Ovary (tissue), 7 donors: ENCODE measurements at regions not wholly inside any gene's neighbourhood (a gene's known extent, or its start where the extent isn't known, plus 50 kb on each side); places are given as distances from the start of the nearest gene placed in this dataset.
"Not testable (repeated sequence)": the region's sequence is repeated elsewhere in the genome, so short reads cannot be mapped to it uniquely, and the experiment has no call there.

Experiments used
- DNase-seq, 5 donors: peaks; one replicate each; pipeline ENCODE4 v3.0.0-alpha.2; 2019 to 2020
- H3K27ac ChIP-seq, 2 donors: fragments of 200-600 bp; one replicate each; pipeline versions ENCODE4 v1.5.1 to v1.8.0; 2019 to 2022
- H3K27me3 ChIP-seq: fragments of 200-600 bp; one replicate; pipeline ENCODE4 v1.8.0; 2022
- H3K36me3 ChIP-seq: fragments of 200-600 bp; sonication (generic); one replicate; pipeline ENCODE4 v1.5.1; 2019
- H3K4me1 ChIP-seq: one replicate; pipeline ENCODE4 v1.8.1; 2013; ENCODE audit warnings: mild to moderate bottlenecking, moderate library complexity; ENCODE audit not compliant: insufficient read depth
- H3K4me3 ChIP-seq: fragments of 200-600 bp; sonication (generic); one replicate; pipeline ENCODE4 v1.5.1; 2017
- H3K9me3 ChIP-seq, 2 donors: fragments of 200-600 bp in 1 of 2; sonication (generic) in 1 of 2; one replicate each; pipeline versions ENCODE4 v1.5.1 to v1.8.1; 2013 to 2019; ENCODE audit warnings: mild to moderate bottlenecking in 1 of 2, moderate library complexity in 1 of 2
- EP300 ChIP-seq: sonication (generic); formaldehyde crosslinking; IDR thresholded peaks from one replicate; pipeline ENCODE4 v1.6.1; 2017; ENCODE audit warnings: antibody characterized with exemption
- POLR2A ChIP-seq: fragments of 450-650 bp; IDR thresholded peaks from one replicate; pipeline ENCODE4 v1.6.1; 2017; ENCODE audit warnings: antibody characterized with exemption, mild to moderate bottlenecking, moderate library complexity
- WGBS, 3 donors: extraction: QIAGEN DNeasy Blood & Tissue Kit in 1 of 3; methylation state at CpG; one replicate each; pipeline versions ENCODE4 v1.1.5 to v1.1.7; 2013 to 2017; 5-methylcytosine and 5-hydroxymethylcytosine counted together
- intact Hi-C, 4 donors: fragments of 100-400 bp; cut with DNase I; formaldehyde crosslinking; loops; one replicate each; pipeline versions ENCODE4 v1.11.0 to v1.15.1; 2022 to 2023
- TF ChIP-seq, protein P1 (sequence below), 3 donors: fragments of 450-650 bp in 2 of 3; fragments of 200-600 bp in 1 of 3; IDR thresholded peaks; one replicate each; pipeline versions ENCODE4 v1.5.1 to v1.8.0; 2016 to 2022; ENCODE audit warnings: antibody characterized with exemption in 3 of 3, mild to moderate bottlenecking in 1 of 3
- donor health status: DM: no; HTN: no; CAD: no; lungs with moderate emphysema.
- donor health status: DM: no; HTN: no; CAD: no.
- donor health status: Bipolar disorder and iron deficiency.
- donor health status: DM: no; HTN: no; CAD: no.
- donor health status: DM: yes; HTN: yes; CAD: no.

DNA sequence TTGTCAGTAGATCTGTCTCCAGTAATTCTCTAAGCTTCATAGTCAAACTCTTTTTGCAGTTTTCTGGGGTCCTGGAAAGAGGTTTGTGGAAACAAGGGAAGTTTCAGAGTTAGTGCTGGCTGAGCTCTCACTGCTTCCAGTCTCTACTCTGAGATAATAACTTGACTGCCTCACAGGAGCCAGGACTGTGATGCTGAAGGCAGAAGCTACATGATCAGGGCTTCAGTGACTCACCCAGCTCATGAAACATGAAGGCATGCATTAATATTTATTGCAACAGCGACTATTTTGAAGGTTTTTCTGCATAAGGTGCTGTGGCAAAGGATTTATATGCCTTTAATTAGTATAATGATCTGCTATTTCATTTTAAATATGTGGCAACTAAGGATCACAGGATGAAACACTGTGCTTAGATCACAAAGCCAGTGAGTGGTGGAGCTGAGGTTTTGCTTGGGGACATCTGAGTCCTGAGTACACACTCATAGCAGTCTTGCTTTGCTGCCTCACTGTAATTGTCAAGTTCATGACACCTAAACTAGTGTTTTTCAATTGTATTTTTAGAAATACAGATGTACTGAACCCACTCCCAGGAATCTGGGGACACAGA, 448.4 kb upstream of the GCFC2 start:
- H3K9me3 ChIP-seq, result no peaks in the 10 kb centered on the region
- no peaks in the 10 kb centered on the region for H3K4me1 ChIP-seq
- 73 to 81% (median 80%) methylated on average over 1 of the region's 1 CpG for WGBS, 3 donors
- no peak overlapping the region for H3K27ac ChIP-seq
- TF ChIP-seq POLR2A (no peak), EP300 (no peak)
- TF ChIP-seq, protein P1, sequence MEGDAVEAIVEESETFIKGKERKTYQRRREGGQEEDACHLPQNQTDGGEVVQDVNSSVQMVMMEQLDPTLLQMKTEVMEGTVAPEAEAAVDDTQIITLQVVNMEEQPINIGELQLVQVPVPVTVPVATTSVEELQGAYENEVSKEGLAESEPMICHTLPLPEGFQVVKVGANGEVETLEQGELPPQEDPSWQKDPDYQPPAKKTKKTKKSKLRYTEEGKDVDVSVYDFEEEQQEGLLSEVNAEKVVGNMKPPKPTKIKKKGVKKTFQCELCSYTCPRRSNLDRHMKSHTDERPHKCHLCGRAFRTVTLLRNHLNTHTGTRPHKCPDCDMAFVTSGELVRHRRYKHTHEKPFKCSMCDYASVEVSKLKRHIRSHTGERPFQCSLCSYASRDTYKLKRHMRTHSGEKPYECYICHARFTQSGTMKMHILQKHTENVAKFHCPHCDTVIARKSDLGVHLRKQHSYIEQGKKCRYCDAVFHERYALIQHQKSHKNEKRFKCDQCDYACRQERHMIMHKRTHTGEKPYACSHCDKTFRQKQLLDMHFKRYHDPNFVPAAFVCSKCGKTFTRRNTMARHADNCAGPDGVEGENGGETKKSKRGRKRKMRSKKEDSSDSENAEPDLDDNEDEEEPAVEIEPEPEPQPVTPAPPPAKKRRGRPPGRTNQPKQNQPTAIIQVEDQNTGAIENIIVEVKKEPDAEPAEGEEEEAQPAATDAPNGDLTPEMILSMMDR (IDR thresholded peaks at IDR 0.05), result no peak
- DNase-seq, result no peak
- intact Hi-C loops, result no loop called here
- no peaks in the 10 kb centered on the region for H3K36me3 ChIP-seq
- H3K4me3 ChIP-seq, result no peak overlapping the region
- no peaks in the 10 kb centered on the region for H3K27me3 ChIP-seq

DNA sequence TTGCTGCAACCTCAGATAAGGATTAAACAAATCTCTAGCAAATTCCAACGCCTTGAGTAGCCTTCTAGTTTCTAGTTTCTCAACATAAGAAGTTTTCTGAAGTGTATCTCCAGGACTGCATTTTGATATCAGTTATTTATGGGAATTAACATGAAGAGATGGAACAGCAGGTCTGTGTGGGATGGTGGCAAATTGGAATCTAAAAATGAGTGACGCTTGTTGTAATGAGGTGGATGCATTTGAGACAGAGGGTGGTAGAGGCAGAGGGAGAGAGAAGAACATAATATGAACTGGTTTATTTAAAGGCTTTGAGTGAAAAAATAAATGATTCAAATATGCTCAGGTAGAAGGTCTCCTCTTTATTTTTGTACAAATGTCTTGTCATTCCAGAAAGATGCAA, 446.8 kb upstream of the GCFC2 start:
- Histone ChIP-seq H3K9me3 (no peaks in the 10 kb centered on the region), H3K36me3 (no peaks in the 10 kb centered on the region), H3K4me1 (no peaks in the 10 kb centered on the region), H3K4me3 (no peak overlapping the region), H3K27ac (no peak overlapping the region), H3K27me3 (no peaks in the 10 kb centered on the region)
- TF ChIP-seq EP300 (no peak), POLR2A (no peak)
- TF ChIP-seq, protein P1 (IDR thresholded peaks at IDR 0.05), result no peak
- 68 to 78% (median 69%) methylated on average over 2 of the region's 2 CpGs for WGBS, 3 donors
- intact Hi-C loops, result no loop called here
- no peak for DNase-seq

DNA sequence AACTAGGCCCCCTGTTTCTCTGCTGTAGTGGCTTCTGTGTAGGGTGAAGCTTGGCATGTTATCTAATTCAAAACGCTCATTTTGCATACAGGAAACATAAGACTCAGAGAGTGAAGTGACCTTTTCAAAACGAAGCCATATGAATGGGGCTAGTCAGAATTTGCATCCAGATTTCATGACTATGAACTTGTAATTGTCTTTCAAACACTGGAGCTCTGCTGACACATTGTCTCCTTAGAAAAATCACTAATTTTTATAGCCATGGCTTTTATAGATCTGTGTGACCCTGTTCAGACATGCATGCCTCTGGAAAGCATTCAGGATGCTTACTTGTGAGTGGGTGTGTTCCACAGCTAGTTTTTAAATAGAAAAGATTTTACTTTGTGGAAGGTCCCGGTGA, 444.3 kb upstream of the GCFC2 start:
- no peak overlapping the region for H3K27ac ChIP-seq
- no peaks in the 10 kb centered on the region for H3K27me3 ChIP-seq
- intact Hi-C loops, result no loop called here
- 49 to 57% (median 56%) methylated on average over 3 of the region's 3 CpGs for WGBS, 3 donors
- H3K4me1 ChIP-seq, result no peaks in the 10 kb centered on the region
- H3K9me3 ChIP-seq, result no peaks in the 10 kb centered on the region
- no peak overlapping the region for H3K4me3 ChIP-seq
- no peak for DNase-seq
- no peaks in the 10 kb centered on the region for H3K36me3 ChIP-seq
- TF ChIP-seq, protein P1 (IDR thresholded peaks at IDR 0.05), result no peak
- TF ChIP-seq POLR2A (no peak), EP300 (no peak)

DNA sequence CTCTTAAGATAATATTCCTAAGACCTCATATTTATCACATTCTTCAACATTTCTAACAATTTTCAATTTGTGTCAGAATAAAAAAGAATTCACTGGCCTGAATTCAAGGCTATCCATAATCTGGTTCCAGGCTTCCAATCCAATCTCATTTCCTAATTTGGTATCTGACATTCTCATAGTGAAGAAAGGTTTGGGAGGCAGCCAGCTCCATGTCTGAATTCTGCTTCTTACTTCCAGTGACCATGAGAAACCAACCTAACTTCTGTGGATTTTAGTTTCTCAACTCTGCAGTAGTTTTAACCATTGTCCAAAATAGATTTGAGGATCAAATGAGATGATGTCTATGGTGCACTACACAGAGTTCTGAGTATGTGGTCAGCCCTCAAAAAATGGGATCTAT, 439.1 kb upstream of the GCFC2 start:
- intact Hi-C loops, result no loop called here

DNA sequence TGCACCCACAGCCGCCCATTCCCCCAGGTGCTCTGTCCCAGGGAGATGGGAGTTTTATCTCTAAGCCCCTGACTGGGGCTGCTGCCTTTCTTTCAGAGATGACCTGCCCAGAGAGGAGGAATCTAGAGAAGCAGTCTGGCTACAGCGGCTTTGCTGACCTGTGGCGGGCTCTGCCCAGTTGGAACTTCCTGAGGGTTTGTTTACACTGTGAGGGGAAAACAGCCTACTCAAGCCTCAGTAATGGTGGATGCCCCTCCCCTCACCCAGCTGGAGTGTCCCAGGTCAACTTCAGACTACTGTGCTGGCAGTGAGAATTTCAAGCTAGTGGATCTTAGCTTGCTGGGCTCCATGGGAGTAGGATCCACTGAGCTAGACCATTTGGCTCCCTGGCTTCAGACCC, 428.6 kb upstream of the GCFC2 start:
- H3K4me3 ChIP-seq, H3K27ac ChIP-seq, H3K36me3 ChIP-seq, DNase-seq, H3K9me3 ChIP-seq, H3K4me1 ChIP-seq, H3K27me3 ChIP-seq, intact Hi-C loops: not testable (repeated sequence)
- WGBS, 3 donors, result 67 to 95% (median 69%) methylated on average over 3 of the region's 3 CpGs

More for the DNA sequence above, 439.1 kb upstream of the GCFC2 start:
- DNase-seq, result no peak
- H3K4me3 ChIP-seq, result no peak overlapping the region
- no peaks in the 10 kb centered on the region for H3K27me3 ChIP-seq
- no peaks in the 10 kb centered on the region for H3K4me1 ChIP-seq
- no peaks in the 10 kb centered on the region for H3K36me3 ChIP-seq
- H3K27ac ChIP-seq, result no peak overlapping the region
- H3K9me3 ChIP-seq, result no peaks in the 10 kb centered on the region
- TF ChIP-seq EP300, result no peak
- TF ChIP-seq POLR2A, result no peak
- TF ChIP-seq, protein P1 (IDR thresholded peaks at IDR 0.05), result no peak
